ENCODE measurements at regions not wholly inside any gene's neighbourhood (a gene's known extent, or its start where the extent isn't known, plus 50 kb on each side); places are given as distances from the start of the nearest gene placed in this dataset.

DNA sequence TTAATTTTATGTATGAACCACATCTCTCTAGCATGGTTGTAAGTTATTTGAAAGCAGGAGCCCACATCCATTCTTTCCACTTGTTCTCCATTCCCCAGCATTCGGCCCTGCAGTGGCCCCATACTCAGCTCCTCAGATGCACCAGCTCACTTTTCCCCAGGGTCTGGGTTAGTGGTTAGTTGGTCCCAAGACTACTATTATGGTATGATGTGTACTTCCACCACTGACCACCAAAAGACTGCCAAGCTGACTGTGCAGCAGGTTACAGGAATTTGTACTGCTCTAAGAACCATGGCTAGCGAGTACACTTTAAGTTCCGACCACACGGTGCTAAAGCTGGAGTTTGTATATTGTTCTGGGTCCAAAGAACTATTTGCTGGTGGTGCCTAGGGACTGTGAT lies 413.6 kb upstream of the TCF4 start:
- no peak overlapping the region for H3K4me3 ChIP-seq (ENCODE audit: low read length)
- TF ChIP-seq, protein P1, sequence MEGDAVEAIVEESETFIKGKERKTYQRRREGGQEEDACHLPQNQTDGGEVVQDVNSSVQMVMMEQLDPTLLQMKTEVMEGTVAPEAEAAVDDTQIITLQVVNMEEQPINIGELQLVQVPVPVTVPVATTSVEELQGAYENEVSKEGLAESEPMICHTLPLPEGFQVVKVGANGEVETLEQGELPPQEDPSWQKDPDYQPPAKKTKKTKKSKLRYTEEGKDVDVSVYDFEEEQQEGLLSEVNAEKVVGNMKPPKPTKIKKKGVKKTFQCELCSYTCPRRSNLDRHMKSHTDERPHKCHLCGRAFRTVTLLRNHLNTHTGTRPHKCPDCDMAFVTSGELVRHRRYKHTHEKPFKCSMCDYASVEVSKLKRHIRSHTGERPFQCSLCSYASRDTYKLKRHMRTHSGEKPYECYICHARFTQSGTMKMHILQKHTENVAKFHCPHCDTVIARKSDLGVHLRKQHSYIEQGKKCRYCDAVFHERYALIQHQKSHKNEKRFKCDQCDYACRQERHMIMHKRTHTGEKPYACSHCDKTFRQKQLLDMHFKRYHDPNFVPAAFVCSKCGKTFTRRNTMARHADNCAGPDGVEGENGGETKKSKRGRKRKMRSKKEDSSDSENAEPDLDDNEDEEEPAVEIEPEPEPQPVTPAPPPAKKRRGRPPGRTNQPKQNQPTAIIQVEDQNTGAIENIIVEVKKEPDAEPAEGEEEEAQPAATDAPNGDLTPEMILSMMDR (IDR thresholded peaks at IDR 0.05; ENCODE audit: low read depth, low read length, poor library complexity, severe bottlenecking), result no peak
- no peak for TF ChIP-seq EZH2phosphoT487 (IDR thresholded peaks at IDR 0.05; ENCODE audit: borderline replicate concordance, low read length)
- H3K79me2 ChIP-seq (ENCODE audit: control insufficient read depth, low read length), result no peaks in the 10 kb centered on the region
- no peaks in the 10 kb centered on the region for H3K36me3 ChIP-seq (ENCODE audit: control insufficient read depth, low read length)
- no peaks in the 10 kb centered on the region for H3K4me1 ChIP-seq (ENCODE audit: control insufficient read depth, low read length)
- no peak overlapping the region for H3K27ac ChIP-seq (ENCODE audit: low read depth, low read length)
- H3K9me3 ChIP-seq (ENCODE audit: control insufficient read depth, insufficient read depth, low read length), result no peaks in the 10 kb centered on the region
- no peaks in the 10 kb centered on the region for H3K9me2 ChIP-seq (replicated peaks; ENCODE audit: control insufficient read depth, low read length)
- no peak overlapping the region for H3K4me2 ChIP-seq (ENCODE audit: low read length)
- no peaks in the 10 kb centered on the region for H4K20me1 ChIP-seq (ENCODE audit: control insufficient read depth, insufficient read depth, low read depth, low read length)
- no peaks in the 10 kb centered on the region for H3F3A ChIP-seq (ENCODE audit: control insufficient read depth, insufficient read depth)
- no peaks in the 10 kb centered on the region for H3K27me3 ChIP-seq (ENCODE audit: control insufficient read depth, low read length)

DNA sequence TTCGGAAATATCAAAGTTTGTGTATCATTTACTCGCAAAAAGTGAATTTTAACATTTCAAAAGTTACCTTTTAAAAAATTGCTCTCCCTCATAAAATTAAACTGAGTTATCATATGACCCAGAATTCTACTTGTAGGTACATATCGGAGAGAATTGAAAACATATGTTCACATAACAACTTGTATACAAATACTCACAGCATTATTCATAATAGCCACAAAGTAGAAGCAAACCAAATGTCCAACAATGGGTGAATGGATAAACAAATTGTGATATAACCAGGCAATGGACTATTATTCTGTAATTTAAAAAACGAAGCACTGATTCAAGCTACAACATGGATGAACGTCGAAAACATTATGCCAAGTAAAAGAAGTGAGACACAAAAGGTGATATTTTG lies 412.0 kb upstream of the TCF4 start:
- H3K79me2 ChIP-seq (ENCODE audit: control insufficient read depth, low read length), result no peaks in the 10 kb centered on the region
- H4K20me1 ChIP-seq (ENCODE audit: control insufficient read depth, insufficient read depth, low read depth, low read length), result no peaks in the 10 kb centered on the region
- TF ChIP-seq EZH2phosphoT487 (IDR thresholded peaks at IDR 0.05; ENCODE audit: borderline replicate concordance, low read length), result no peak
- TF ChIP-seq, protein P1 (IDR thresholded peaks at IDR 0.05; ENCODE audit: low read depth, low read length, poor library complexity, severe bottlenecking), result no peak
- no peaks in the 10 kb centered on the region for H3K4me1 ChIP-seq (ENCODE audit: control insufficient read depth, low read length)
- no peak overlapping the region for H3K27ac ChIP-seq (ENCODE audit: low read depth, low read length)
- no peaks in the 10 kb centered on the region for H3K9me2 ChIP-seq (replicated peaks; ENCODE audit: control insufficient read depth, low read length)
- no peaks in the 10 kb centered on the region for H3K9me3 ChIP-seq (ENCODE audit: control insufficient read depth, insufficient read depth, low read length)
- H3K4me3 ChIP-seq (ENCODE audit: low read length), result no peak overlapping the region
- H3K27me3 ChIP-seq (ENCODE audit: control insufficient read depth, low read length), result no peaks in the 10 kb centered on the region
- no peaks in the 10 kb centered on the region for H3F3A ChIP-seq (ENCODE audit: control insufficient read depth, insufficient read depth)
- no peak overlapping the region for H3K4me2 ChIP-seq (ENCODE audit: low read length)
- no peaks in the 10 kb centered on the region for H3K36me3 ChIP-seq (ENCODE audit: control insufficient read depth, low read length)

DNA sequence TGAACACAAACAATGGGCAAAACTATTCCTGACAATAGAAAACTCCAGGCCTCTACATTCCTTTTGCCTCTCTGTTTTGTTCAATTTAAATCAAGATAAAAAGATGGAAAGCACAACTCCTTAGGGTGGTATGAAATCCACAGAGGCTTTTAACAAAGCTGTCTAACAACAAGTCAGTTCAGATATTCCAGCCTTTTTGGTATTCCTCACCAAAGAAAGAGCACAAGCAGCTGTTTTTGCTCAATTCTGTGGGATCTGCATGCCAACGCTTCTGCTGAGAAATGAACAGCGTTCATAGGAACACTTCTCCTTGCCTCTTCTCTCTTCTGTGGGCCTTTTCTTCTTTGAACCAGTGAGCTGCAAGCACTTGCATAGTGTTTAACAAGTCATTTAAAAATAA lies 411.6 kb upstream of the TCF4 start:
- Histone ChIP-seq H3K36me3 (ENCODE audit: control insufficient read depth, low read length) (no peaks in the 10 kb centered on the region), H3K4me1 (ENCODE audit: control insufficient read depth, low read length) (no peaks in the 10 kb centered on the region), H3F3A (ENCODE audit: control insufficient read depth, insufficient read depth) (no peaks in the 10 kb centered on the region), H4K20me1 (ENCODE audit: control insufficient read depth, insufficient read depth, low read depth, low read length) (no peaks in the 10 kb centered on the region), H3K4me3 (ENCODE audit: low read length) (no peak overlapping the region), H3K9me2 (replicated peaks; ENCODE audit: control insufficient read depth, low read length) (no peaks in the 10 kb centered on the region), H3K9me3 (ENCODE audit: control insufficient read depth, insufficient read depth, low read length) (no peaks in the 10 kb centered on the region), H3K79me2 (ENCODE audit: control insufficient read depth, low read length) (no peaks in the 10 kb centered on the region), H3K27me3 (ENCODE audit: control insufficient read depth, low read length) (no peaks in the 10 kb centered on the region), H3K27ac (ENCODE audit: low read depth, low read length) (no peak overlapping the region), H3K4me2 (ENCODE audit: low read length) (no peak overlapping the region)
- TF ChIP-seq, protein P1 (IDR thresholded peaks at IDR 0.05; ENCODE audit: low read depth, low read length, poor library complexity, severe bottlenecking), result no peak
- no peak for TF ChIP-seq EZH2phosphoT487 (IDR thresholded peaks at IDR 0.05; ENCODE audit: borderline replicate concordance, low read length)
